GM12872 (cell line): ENCODE measurements at regions not wholly inside any gene's neighbourhood (a gene's known extent, or its start where the extent isn't known, plus 50 kb on each side); places are given as distances from the start of the nearest gene placed in this dataset.

Experiments
- CTCF ChIP-seq: IDR thresholded peaks from 3 replicates; pipeline ENCODE4 v1.5.1; 2011; ENCODE audit warnings: low read depth, mild to moderate bottlenecking, low read length, moderate library complexity; ENCODE audit not compliant: insufficient read depth

- TF ChIP-seq CTCF = no peak
Observed at GRCh38 chr18:22277758-22278157, 108.4 kb downstream of the GATA6 start.

GRCh38 chr18:22276334-22276713 is 106.9 kb downstream of the GATA6 start:
- no peak for TF ChIP-seq CTCF

DNA sequence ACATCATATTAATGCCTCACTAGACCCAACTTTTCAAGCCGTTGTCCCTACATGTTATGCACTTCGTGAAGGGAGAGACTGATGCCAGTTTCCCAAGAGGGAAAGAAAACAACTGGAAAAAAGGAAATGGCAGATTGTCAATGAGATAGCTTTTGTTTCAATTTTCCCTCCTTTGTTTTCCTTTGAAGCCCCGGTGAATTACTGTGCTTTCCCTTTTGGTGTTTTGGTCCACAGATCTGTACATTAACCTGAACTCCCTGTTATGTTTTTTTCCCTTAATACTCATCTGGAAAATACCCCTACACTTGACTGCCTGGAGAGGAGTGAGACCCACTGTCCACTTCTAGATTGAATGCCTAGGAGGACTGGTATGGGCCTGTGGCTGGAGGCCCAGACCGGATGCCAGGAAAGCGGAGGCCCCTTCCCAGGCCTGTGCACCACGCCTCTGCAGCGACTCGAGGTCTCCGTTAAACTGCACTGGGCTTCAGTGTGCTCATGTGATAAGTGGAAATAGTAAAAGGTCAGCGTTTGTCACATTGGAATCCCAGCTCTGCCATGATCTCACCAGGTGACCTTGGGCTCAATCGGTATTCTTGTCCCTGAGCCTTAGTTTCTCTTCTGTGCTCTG is 106.4 kb downstream of the GATA6 start:
- TF ChIP-seq CTCF = no peak

DNA sequence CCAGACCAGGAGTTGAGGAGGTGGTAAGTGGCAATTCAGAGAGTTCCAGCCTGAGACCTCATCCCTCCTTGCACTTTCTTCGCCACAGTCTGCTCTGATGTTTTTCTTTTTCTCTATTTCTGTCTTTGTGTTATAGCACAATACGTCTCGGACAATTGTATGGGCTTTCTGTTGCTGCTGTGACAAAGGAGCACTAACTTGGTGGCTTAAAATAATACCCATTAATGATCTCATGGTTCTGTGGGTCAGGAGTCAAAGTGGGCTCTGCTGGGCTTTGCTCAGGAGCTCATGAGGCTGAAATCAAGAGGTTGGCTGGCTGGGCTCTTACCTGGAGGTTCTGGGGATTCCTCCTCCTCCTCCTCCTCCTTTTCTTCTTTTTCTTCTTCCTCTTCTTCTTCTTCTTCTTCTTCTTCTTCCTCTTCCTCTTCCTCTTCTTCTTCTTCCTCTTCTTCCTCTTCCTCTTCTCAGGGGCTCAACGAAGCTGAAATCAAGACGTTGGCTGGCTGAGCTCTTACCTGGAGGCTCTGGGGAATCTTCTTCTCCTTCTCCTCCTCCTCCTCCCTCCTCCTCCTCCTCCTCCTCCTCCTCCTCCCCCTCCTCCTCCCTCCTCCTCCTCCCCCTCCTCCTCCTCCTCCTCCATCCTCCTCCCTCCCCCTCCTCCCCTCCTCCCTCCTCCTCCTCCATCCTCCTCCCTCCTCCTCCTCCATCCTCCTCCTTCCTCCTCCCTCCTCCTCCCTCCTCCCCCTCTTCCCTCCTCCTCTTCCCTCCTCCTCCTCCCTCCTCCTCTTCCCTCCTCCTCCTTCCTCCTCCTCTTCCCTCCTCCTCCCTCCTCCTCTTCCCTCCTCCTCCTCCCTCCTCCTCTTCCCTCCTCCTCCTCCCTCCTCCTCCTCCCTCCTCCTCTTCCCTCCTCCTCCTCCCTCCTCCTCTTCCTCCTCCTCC is 104.0 kb downstream of the GATA6 start:
- TF ChIP-seq CTCF = no peak

DNA sequence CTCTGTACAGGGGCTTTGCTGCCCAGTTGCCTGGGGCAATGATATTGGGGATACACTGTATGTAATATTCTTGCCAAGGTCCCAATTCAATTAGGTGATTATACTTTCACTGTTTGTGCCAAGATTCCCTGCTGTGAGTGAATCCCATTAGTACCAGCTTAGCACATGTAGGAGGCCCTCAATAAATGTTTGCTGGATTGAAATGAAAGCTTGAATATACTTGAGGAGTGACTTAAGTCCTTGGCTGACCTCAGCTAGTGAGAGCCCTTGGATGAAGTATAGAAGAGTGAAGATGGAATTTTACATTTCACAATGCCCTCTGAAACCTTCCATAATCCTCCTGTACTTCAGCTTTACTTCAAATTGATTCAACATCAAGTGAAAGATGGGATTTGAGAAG is 102.9 kb downstream of the GATA6 start:
- TF ChIP-seq CTCF = no peak

- TF ChIP-seq CTCF = no peak
Observed at GRCh38 chr18:22271030-22271429, 101.6 kb downstream of the GATA6 start.

DNA sequence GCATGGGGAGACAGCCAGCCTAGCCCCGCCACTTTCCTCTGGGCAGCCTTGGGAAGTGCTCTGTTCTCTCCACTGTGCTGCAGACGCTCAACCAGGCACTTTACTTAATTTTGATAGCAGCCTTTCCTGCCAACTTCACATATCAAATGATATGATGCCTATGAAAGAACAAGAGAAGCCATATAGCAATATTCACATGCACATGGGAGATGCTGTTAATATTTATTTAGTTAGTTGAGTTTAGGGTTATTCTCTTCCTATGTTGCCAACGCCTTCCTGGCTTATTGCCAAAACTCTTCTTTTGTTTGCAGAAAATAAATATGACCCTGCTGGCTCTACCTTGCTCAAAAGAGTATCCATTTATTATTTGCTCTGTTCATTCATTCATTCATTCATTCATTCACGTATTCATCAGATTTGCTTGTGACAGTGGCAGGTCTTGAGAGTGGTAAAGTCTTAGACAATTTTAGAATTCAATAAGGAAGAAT is 99.3 kb downstream of the GATA6 start:
- TF ChIP-seq CTCF = no peak
